ENCODE measurements at regions not wholly inside any gene's neighbourhood (a gene's known extent, or its start where the extent isn't known, plus 50 kb on each side); places are given as distances from the start of the nearest gene placed in this dataset.

DNA sequence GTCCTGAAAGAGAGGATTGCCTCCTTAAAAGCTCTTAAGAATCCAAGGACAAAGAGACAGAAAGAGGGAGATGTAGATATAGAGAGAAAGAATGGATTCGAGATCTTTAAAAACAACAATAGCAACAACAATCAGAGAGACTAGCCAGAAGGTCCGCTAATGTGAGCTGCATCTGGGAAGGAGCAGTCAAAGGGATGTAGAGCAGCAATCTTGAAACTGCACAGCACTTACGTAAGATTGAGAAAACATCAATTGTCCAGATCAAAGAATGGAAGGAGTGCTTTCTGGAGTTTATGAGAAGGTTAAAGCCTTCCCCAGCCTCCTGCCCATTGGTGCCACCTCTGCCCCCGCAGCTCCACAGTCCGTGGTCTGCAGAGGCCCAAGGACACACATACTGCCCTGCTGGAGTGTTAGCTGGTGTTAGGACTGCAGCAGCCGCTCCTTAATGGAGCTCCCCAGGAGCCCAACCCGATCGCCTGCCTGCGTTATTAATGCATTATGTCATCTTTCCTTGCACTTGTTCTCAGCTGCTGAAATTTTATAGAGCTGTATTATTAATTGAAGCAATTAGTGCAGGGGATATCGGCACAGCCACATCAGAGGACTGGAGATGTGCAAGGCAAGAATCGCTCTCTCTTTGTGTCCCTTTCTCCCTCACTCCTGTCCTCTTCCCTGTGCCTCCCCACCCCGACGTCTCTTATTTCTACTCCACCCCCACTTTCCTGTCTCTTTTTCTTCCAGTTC lies 73.0 kb upstream of the CALM2 start:
- TF ChIP-seq, protein P1, sequence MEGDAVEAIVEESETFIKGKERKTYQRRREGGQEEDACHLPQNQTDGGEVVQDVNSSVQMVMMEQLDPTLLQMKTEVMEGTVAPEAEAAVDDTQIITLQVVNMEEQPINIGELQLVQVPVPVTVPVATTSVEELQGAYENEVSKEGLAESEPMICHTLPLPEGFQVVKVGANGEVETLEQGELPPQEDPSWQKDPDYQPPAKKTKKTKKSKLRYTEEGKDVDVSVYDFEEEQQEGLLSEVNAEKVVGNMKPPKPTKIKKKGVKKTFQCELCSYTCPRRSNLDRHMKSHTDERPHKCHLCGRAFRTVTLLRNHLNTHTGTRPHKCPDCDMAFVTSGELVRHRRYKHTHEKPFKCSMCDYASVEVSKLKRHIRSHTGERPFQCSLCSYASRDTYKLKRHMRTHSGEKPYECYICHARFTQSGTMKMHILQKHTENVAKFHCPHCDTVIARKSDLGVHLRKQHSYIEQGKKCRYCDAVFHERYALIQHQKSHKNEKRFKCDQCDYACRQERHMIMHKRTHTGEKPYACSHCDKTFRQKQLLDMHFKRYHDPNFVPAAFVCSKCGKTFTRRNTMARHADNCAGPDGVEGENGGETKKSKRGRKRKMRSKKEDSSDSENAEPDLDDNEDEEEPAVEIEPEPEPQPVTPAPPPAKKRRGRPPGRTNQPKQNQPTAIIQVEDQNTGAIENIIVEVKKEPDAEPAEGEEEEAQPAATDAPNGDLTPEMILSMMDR (IDR thresholded peaks at IDR 0.05), result no peak
- TF ChIP-seq POLR2A (IDR thresholded peaks at IDR 0.05), result no peak
